ENCODE measurements at regions not wholly inside any gene's neighbourhood (a gene's known extent, or its start where the extent isn't known, plus 50 kb on each side); places are given as distances from the start of the nearest gene placed in this dataset.

GRCh38 chr20:12058216-12058615, 140.5 kb downstream of the BTBD3 start:
- TF ChIP-seq CTCF (IDR thresholded peaks at IDR 0.05; ENCODE audit: insufficient read depth, low read length) (no peak), POLR2AphosphoS5 (IDR thresholded peaks at IDR 0.05; ENCODE audit: low read depth) (no peak)

Data from HL-60 (cell line).